MM.1S (cell line): ENCODE measurements at regions not wholly inside any gene's neighbourhood (a gene's known extent, or its start where the extent isn't known, plus 50 kb on each side); places are given as distances from the start of the nearest gene placed in this dataset.

Experiments used
- DNase-seq: peaks from one replicate; pipeline ENCODE4 v3.0.0-alpha.2; 2015
- H2AFZ ChIP-seq: fragments of 300-600 bp; sonication (generic); 2 replicates; pipeline ENCODE4 v1.6.0; 2016; ENCODE audit warnings: antibody characterized with exemption, low read length
- H3F3A ChIP-seq: fragments of 300-600 bp; sonication (generic); 2 replicates; pipeline ENCODE4 v1.6.1; 2016; ENCODE audit warnings: mild to moderate bottlenecking, antibody characterized with exemption, low read length, moderate library complexity, mixed read lengths; ENCODE audit not compliant: insufficient read depth
- H3K27ac ChIP-seq: fragments of 300-600 bp; sonication (generic); 2 replicates; pipeline ENCODE4 v1.5.1; 2016; ENCODE audit warnings: mild to moderate bottlenecking, low read length
- H3K27me3 ChIP-seq: fragments of 300-600 bp; sonication (generic); replicated peaks from 2 replicates; pipeline ENCODE4 v1.6.0; 2016; ENCODE audit warnings: low read length; ENCODE audit not compliant: insufficient read depth
- H3K36me3 ChIP-seq: fragments of 300-600 bp; sonication (generic); replicated peaks from 2 replicates; pipeline ENCODE4 v1.6.1; 2016; ENCODE audit warnings: mild to moderate bottlenecking, low read length, mixed read lengths; ENCODE audit not compliant: insufficient read depth
- H3K4me1 ChIP-seq: fragments of 300-600 bp; sonication (generic); 2 replicates; pipeline ENCODE4 v1.6.1; 2016; ENCODE audit warnings: low read length, mixed read lengths
- H3K4me2 ChIP-seq: fragments of 300-600 bp; sonication (generic); 2 replicates; pipeline ENCODE4 v1.6.0; 2016; ENCODE audit warnings: low read depth, low read length
- H3K4me3 ChIP-seq: fragments of 300-600 bp; sonication (generic); 2 replicates; pipeline ENCODE4 v1.5.1; 2016; ENCODE audit warnings: low read length, mixed read lengths
- H3K79me2 ChIP-seq: fragments of 300-600 bp; sonication (generic); 2 replicates; pipeline ENCODE4 v1.6.1; 2016; ENCODE audit warnings: mixed run types, low read length, mixed read lengths
- H3K9ac ChIP-seq: fragments of 300-600 bp; sonication (generic); 2 replicates; pipeline ENCODE4 v1.6.1; 2016; ENCODE audit warnings: low read length, mixed read lengths
- H3K9me2 ChIP-seq: fragments of 300-600 bp; sonication (generic); replicated peaks from 2 replicates; pipeline ENCODE4 v1.6.1; 2016; ENCODE audit warnings: mild to moderate bottlenecking, low read length, mixed read lengths; ENCODE audit not compliant: insufficient read depth
- H3K9me3 ChIP-seq: fragments of 300-600 bp; sonication (generic); replicated peaks from 2 replicates; pipeline ENCODE4 v1.6.1; 2016; ENCODE audit warnings: mild to moderate bottlenecking, low read length, mixed read lengths; ENCODE audit not compliant: insufficient read depth
- H4K20me1 ChIP-seq: fragments of 300-600 bp; sonication (generic); 2 replicates; pipeline ENCODE4 v1.6.1; 2016; ENCODE audit warnings: mild to moderate bottlenecking, low read length, moderate library complexity, mixed read lengths; ENCODE audit not compliant: insufficient read depth
- CTCF ChIP-seq: fragments of 300-600 bp; sonication (generic); IDR thresholded peaks from 2 replicates; pipeline ENCODE4 v1.5.1; 2016; ENCODE audit warnings: antibody characterized with exemption, low read length, mixed read lengths
- EZH2 ChIP-seq: fragments of 300-600 bp; sonication (generic); optimal IDR thresholded peaks from 2 replicates; pipeline ENCODE3; 2017; ENCODE audit warnings: low read depth, mild to moderate bottlenecking, antibody characterized with exemption, low read length, mixed read lengths
- EZH2phosphoT487 ChIP-seq: fragments of 300-600 bp; sonication (generic); IDR thresholded peaks from 2 replicates; pipeline ENCODE4 v1.6.1; 2018; ENCODE audit warnings: antibody characterized with exemption, low read length

GRCh38 chr4:128341634-128342033 lies 54.0 kb upstream of the PGRMC2 start:
- H3K79me2 ChIP-seq, result no peaks in the 10 kb centered on the region
- no peak overlapping the region for H3K4me3 ChIP-seq
- no peak overlapping the region for H2AFZ ChIP-seq
- no peaks in the 10 kb centered on the region for H3K9me2 ChIP-seq
- no peaks in the 10 kb centered on the region for H3K36me3 ChIP-seq
- no peak overlapping the region for H3K27ac ChIP-seq
- TF ChIP-seq EZH2phosphoT487 (no peak), CTCF (no peak), EZH2 (no peak)
- DNase-seq, result no peak
- H3K27me3 ChIP-seq, result no peaks in the 10 kb centered on the region
- no peaks in the 10 kb centered on the region for H4K20me1 ChIP-seq
- H3K4me2 ChIP-seq, result no peak overlapping the region
- H3K9ac ChIP-seq, result no peak overlapping the region
- H3F3A ChIP-seq, result no peaks in the 10 kb centered on the region
- H3K9me3 ChIP-seq, result no peaks in the 10 kb centered on the region
- H3K4me1 ChIP-seq, result no peaks in the 10 kb centered on the region

- H4K20me1 ChIP-seq, result no peaks in the 10 kb centered on the region
These were observed 51.2 kb upstream of the PGRMC2 start for GRCh38 chr4:128338634-128339355.

GRCh38 chr4:128337863-128338262 lies 50.2 kb upstream of the PGRMC2 start:
- Histone ChIP-seq H3K4me3 (no peak overlapping the region), H3F3A (no peaks in the 10 kb centered on the region), H4K20me1 (no peaks in the 10 kb centered on the region), H3K9me3 (no peaks in the 10 kb centered on the region), H3K9ac (no peak overlapping the region), H3K27ac (no peak overlapping the region), H3K9me2 (no peaks in the 10 kb centered on the region), H3K36me3 (no peaks in the 10 kb centered on the region), H3K4me2 (no peak overlapping the region), H3K79me2 (no peaks in the 10 kb centered on the region), H2AFZ (no peak overlapping the region), H3K27me3 (no peaks in the 10 kb centered on the region), H3K4me1 (no peaks in the 10 kb centered on the region)
- DNase-seq, result no peak
- TF ChIP-seq EZH2 (no peak), CTCF (no peak), EZH2phosphoT487 (no peak)

More at GRCh38 chr4:128338634-128339355, 51.2 kb upstream of the PGRMC2 start:
- Histone ChIP-seq H3K79me2 (no peaks in the 10 kb centered on the region), H3K4me1 (no peaks in the 10 kb centered on the region), H3K27me3 (no peaks in the 10 kb centered on the region), H3F3A (no peaks in the 10 kb centered on the region), H3K9me2 (no peaks in the 10 kb centered on the region), H3K4me2 (no peak overlapping the region), H3K9me3 (no peaks in the 10 kb centered on the region), H3K9ac (no peak overlapping the region), H2AFZ (no peak overlapping the region), H3K36me3 (no peaks in the 10 kb centered on the region), H3K27ac (no peak overlapping the region), H3K4me3 (no peak overlapping the region)
- TF ChIP-seq EZH2 (no peak), EZH2phosphoT487 (no peak), CTCF (no peak)
- no peak for DNase-seq
